GM18868 (cell line): ENCODE measurements at regions not wholly inside any gene's neighbourhood (a gene's known extent, or its start where the extent isn't known, plus 50 kb on each side); places are given as distances from the start of the nearest gene placed in this dataset.
A peak's percentile ranks its signal among the peaks of the same experiment; 100 is the strongest.

Source experiments
- ATAC-seq: cut with Tn5 transposase; IDR thresholded peaks from one replicate; pipeline ENCODE4 v1.9.1; 2021; ENCODE audit warnings: mild to moderate bottlenecking, moderate library complexity; ENCODE audit not compliant: unreplicated experiment

DNA sequence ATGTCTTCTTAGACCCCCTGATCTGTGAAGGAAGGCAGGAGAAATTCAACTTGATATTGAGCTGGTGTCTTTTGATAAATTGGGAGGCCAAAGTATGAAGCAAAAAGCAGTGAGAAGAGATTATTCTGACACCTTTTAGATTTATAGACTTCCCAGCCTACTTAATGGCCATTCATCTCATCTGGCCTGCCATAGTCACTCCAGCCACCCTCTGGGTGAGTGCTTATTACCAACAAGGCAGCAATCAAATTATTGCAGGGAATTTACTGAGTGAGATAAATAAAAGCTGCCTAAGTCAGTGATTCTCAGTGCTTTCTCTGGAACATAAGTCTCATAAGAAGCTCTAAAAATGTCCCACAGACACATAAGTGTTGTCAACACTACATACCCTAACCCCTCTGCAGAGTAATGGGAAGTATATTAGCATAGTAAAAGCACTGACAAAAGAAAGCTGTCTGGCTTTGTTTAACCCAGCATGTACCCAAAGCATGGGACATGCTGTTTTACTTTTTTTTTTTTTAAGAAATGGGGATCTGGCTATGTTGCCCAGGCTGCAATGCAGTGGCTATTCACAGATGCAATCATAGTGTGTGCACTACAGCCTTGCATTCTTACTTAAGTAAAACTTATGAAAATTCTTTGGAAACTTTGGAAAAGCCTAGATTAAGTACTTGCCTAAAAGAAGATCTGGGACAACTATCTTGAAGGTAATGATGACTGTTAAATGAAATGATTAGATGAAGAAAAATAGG is 725.3 kb downstream of the TUSC7 start:
- no peak for ATAC-seq

DNA sequence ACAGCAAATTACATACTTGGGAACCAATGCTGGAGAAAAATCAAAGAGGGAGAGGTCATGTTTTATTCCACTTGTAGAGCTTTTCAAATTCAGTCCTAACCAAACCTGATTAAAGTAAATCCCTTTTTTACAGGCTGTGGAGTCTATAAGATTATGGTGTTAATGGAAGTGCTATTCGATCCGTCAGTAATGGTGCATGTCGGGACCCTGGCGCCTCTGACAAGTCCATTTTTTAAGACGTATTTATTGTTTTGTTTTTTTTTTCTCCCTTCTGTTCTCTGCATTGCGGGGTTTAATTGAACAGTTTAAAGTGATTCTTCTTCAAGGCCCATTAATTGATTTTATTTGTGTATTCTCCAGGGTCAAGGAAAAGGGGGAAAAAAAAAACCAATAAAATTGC is 725.9 kb downstream of the TUSC7 start:
- no peak for ATAC-seq

DNA sequence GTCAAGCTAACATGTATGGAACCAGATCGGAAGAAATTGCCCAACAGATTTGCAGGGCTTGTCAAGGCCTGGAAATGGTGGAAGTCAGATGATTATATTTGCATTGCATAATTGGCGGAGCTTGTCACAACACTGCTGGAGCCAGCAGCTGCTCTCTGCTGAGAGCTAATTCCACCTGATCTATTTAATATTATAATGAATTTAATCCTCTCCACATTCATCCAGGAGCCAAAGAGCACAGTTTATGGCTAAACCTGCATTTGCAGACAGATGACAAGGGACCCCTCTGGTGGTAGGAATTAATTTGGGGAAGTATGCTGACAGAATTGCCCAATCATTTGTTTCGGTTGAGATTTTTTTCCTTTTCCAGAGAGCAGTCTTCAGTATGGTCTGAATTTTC is 730.2 kb downstream of the TUSC7 start:
- no peak for ATAC-seq

DNA sequence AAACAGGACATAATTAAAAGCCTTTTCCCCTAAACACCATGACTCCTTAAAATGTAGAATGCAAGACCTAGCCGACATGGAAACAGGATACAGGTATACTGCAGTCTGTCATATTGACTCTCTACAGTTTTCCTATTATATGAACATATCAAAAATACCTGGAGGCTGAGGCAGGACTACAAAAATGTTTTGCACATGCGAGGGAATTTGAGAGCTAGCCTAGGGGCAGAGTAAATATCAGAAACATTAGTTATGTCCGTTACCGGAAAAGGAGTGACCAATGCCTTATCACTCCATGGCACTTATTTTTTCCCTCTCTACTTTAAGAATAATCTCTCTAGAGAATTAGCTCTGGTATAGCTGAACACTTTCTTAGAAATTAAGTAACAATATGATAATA is 732.3 kb downstream of the TUSC7 start:
- no peak for ATAC-seq

DNA sequence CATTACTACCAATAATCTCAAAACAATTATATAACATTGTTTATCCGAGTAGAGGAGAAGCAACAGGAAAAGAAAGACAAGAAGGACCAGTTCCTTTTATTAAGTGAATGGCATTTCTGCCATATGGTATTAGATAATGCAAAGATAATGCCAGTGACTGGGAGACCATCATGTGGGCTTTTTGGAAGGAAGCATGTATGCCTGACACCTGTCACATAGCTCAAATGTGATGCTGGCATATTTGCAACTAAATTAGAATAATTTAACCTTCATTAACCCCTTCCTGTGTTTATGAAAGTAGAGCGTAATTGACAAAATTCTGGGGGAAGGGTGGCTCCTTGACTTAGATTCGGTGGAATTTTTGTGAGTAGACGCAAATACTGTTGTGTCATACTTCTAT is 733.0 kb downstream of the TUSC7 start:
- ATAC-seq: no peak

DNA sequence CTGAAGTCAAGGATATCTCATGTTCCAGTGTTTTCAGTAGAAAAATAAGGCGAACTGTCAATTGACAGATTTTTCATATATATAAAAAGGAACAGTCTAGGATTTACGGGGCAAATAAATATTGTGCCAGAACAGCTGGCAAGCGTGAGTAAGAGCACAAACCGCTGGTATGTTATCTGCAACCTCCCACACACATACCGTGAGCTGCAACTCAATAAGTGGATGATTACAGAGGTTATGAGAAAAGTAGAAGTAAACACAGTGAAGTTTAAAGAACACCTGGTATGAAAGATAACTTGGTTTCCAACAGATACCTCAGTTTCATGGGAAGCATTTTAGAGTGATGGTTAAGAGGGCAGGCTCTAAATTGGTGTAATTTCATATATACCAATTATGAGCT is 733.4 kb downstream of the TUSC7 start:
- ATAC-seq: no peak

DNA sequence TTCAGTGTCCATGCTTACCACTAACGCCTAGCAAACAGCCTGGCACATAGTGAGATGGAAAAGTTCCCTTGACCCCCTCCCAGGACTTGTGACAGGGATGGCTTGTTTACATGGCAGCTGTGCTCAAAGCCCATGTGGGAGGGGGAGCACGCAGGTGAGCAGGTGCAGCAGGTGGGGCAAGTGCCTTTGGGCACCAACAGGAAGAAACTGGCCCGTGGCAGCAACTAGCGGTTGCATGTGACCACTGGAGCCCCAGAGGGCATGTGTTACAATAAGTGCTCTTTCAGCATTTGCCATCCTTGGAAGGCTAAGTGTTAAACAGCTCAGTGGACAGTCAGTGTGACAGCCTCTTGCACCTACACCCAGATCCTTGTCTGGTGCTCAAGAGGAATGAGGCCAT is 734.6 kb downstream of the TUSC7 start:
- no peak for ATAC-seq

DNA sequence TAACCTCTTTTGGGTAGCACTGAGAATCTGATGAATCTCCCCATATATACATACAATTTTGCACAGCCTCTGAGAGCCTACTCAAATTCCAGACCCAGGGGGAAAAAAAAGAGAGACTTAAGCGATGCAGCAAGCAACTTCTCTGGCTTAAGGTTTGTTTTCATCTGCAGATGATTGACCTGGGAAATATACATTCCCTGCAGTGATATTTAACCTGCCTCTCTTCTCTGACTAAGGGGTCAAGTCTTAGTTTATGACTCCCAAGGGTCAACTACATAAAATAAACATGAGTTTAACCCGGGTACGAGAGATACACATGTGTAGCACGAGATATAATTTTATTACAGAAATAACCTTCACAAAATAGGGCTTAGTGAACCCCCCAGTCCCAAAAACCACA is 737.8 kb downstream of the TUSC7 start:
- ATAC-seq: no peak

DNA sequence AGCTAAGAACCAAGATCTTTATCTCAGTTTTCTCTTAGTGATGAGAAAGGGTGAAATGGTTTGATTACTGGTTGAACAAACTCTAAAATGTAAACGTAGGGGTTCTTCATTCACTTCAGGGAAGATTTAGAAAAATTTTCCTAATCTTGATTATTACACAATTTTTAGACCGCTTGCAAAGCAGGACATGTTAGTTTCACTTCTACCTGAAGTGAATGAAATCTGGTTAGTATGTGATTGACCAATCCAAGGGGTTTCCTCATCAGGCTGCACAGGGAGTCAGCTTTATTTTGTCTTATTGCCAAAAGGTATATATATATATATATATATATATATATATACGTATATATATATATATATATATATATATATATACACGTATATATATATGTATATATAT is 740.4 kb downstream of the TUSC7 start:
- no peak for ATAC-seq

DNA sequence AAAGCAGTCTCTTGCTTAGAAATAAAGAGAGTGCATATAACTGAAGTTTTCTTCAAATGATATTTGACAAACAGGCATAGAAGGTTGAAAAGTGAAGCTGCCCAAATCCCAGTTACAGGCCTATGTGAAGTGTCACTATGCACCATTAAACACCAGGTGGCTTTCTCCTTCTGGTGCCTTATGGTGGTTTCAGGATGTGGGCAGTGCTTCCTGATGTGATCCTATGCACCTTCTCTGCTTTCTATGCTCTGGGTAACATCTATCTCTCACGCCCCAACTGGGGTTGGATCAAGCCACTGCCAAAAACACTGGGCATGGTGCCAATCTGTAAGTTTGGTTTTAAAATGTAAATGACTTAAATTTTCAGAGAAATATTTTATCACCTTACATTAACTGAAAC is 744.7 kb downstream of the TUSC7 start:
- no peak for ATAC-seq

DNA sequence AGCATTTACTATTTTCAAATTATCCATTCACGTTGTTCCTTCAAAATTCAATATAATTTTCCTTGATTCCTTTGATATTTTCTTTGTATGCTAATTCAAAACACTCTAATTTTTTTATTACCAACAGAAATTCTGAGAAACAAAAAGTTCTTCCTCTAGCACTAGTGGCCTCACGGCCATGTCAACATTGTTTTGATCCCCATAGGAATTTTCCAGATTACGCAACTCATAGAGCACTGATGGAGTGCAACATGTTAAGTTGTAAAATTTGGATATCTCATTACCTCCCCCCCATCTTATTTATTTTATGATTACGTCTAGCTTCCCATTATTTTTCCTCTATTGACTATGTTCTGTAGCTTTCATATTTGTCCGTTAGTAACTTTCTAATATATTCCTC is 745.3 kb downstream of the TUSC7 start:
- no peak for ATAC-seq

DNA sequence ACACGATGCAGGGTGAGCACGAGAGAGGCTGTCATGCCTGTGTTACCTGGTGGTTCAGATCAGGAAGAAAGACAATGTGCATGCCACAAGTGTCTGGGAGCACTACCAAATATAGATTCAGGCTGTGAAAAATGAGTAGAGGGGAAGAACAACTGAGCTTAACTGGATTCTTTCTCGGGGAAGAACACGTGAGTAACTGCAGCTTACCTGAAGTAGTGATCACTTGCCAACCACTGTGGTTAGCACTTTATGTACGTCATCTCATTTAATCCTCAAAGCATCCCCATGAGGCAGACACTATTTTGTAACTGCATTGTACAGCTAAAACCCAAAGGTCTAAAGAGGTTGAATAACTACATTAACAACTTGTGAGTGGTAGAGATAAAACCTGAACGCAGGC is 746.2 kb downstream of the TUSC7 start:
- ATAC-seq: no peak

DNA sequence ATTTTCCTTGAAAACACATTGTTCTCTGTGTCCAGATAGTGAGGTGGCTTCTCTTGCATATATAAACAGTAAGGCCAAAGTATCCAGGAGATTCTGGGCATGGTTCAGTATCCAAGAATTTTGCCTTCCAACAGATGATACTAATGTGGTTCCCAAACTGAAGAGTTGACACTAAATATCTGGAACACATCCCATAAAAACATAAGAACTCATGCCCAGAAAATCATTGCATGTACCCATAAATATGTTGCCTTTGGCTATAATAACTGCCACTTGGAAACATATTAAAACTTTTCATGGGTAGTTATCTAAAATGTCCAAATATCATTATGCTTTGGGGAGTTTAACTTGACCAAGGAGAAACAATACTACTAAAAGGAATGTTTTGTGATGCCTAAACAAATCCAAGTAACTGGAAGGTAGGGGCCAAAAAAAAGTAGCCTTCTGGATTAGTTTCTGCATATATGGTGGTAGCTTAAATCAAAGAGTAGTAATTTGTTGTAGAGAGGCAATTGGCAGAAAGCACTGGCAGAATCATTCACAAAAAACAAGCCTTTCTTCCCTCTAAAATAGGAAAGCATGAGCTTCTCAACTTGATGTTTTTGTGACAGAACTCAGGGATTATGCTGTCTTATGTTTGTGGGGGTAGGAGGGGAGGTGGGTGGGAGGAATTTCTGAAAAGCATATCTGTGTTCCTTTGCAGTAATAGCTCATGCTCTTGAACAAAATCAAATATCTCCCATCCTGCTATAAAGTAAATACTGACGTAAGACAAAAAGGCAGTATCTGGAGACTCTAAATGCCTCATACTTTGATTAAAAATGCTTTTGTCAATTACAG is 753.9 kb downstream of the TUSC7 start:
- ATAC-seq: no peak

DNA sequence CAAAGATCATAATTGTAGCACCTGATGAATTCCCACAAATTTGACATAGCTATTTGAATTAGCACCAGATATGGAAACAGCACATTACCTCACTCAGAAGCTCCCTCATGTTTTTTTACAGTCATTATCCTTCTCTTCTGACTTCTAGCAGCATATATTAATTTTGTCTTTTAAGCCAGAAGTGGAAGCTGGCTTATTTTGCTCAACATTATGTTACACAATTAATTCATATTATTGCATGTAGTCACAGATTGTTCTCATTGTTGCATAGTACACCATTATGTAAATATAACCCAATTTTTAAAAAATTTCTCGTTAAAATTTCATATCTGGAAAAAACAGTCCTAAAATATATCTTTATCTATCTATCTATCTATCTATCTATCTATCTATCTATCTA is 762.3 kb downstream of the TUSC7 start:
- ATAC-seq: no peak

DNA sequence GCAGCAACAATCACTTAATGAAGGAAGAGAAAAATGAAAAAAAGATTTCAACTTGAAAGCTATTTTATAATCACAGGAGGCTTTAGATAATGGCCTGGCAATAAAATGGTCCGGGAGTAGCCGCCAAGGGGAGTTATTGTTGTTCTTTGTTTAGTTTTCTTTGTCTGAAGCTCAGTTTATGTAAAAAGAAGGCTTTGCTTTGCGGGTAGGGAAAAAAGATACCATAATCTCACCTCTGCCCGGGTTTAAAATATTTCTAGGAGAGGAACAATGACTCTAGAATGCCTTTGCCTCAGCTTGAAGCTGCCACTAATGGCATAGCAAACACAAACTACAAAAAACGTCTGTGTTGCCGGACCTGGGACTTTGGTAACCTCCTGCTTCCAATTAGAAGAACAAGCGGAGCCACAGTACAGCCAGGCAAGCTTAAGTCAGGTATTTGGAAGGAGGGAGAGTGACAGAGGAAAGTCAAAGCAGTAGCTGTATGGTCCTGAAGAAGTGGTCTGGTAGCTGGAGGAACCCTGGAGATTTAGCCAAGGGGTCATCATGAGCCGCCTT is 764.5 kb downstream of the TUSC7 start:
- ATAC-seq: no peak

DNA sequence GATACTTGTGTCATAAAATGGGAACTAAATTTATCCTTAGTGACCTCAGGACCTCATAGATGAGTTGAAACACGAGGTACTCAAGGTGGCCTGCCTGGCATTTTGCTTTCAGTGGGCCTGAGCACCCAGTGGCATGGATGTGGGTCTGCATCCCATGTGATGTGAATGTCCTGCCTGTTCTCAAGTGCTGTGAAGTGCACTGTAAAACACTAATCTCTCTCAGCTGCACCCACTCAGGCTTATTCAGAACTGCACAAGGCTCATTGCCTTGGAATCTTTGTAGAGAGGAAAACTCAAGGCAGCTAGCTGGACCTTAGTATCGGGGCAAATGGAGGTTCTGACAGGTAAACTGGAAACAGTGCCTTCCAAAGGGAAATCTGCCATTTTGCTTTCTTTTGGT is 767.0 kb downstream of the TUSC7 start:
- ATAC-seq: no peak

DNA sequence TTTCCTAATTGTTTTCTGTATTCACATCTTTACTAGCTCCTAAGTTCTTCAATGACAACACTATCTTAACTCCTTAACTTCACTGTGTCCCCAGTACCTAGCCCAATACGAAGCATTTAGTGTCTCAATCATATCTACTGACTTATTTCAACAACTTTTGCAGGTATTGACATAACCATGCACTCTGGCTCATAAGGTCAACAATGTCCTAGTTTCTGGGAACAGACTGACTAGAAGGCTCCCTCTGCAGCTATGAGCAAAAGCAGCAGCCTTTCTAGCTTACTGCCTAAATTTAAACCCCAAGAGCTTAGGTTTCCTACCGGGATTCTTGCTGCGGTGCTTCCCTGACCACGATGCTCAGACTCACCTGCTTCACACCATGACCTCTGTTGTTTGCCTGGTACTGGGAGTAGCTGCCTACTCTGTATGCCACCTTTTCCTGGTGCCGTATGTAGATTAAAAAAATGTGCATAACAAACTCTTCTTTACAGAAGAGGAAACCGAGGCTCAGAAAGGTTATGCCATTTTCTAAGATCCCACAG is 767.7 kb downstream of the TUSC7 start:
- ATAC-seq: no peak

DNA sequence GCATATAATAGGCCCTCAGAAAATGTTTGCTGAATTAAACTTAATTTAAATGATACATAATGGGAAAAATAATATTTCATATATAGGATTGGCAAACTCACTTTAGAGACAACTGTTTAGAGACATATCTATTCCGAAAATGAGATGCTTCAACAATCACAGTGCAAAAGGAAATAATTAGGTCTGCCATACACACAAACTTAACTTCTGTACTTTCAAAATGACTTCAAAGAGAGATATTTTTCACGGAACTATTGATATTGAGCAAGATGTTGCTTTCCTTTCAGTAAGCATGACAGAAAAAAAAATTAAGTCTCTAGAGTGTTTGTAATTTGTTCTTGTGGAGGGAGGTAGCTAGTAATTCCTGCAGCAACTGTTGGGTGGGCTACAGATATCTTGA is 769.5 kb downstream of the TUSC7 start:
- peak; percentile 91 for ATAC-seq

DNA sequence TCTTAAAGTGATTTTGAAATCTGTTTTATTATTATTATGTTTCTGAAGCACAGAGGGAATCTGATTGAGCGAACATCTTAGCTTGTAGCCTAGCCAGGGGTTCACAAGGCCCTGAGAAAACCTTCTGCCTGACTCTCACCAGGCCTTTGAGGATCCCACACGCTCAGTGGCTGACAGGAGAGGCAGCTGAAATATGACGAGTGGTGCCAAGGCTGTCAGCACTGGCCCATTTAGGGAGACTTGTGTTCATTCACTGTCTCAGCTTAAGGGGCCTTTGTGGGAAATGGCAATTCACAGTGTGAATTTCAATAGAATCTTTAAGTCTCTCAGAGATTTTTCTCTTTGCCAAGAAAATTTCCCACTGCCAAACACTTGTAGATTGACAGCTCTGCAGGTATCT is 770.9 kb downstream of the TUSC7 start:
- peak; percentile 30 for ATAC-seq

DNA sequence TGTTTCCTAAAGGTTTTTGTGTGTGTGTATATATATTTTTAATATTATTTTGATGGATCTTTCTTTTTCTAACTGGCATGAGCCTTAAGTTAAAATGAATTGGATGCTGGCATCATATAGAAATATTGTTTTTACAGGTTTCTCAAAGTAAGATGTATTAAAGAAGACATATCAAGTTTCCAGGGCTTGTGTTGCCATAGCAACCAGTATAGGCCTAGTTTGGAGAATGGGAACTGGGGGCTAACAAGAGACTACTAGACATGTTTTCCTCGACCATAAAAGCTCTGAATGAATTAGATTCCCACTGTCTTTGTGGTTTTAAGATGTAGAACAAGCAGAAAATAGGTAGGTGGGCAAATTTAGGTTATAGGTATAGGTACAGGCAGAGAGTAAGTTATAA is 771.4 kb downstream of the TUSC7 start:
- no peak for ATAC-seq

DNA sequence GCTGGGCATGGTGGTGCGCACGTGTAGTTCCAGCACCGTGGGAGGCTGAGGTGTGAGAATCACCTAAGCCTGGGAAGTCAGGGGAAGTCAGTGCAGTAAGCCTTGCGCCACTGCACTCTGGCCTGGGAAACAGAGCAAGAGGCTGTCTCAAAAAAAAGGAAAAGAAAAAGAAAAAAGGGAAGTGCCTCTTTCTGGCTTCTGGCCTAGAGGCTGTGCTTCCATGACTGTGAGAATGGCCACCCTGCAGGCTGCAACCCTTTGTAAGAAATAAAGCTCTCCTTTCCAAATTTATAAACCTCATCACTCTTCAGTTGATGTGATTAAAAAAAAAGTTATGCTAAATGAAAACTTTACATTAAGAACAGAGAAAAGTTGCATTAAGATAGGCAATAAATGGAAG is 774.3 kb downstream of the TUSC7 start:
- no peak for ATAC-seq

DNA sequence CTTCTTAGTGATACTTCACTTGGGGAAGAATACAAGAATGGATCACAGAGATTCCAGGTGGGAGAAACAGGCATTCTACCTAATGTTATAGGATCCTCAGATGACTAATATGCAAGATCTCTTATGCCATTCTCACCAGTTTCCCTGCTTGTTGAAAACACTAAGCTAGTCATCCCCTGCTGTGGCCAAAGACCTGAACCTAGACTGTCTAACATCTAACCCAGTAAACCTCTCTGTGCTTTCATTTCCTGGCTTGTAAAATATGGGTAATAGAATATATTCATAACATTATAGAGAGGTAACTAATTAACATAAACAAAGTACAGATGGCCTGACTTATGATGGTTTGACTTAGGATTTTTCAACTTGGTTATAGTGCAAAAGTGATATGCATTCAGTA is 776.3 kb downstream of the TUSC7 start:
- ATAC-seq: peak; percentile 31
